Parathyroid adenoma (tissue), 2 donors: ENCODE measurements at regions not wholly inside any gene's neighbourhood (a gene's known extent, or its start where the extent isn't known, plus 50 kb on each side); places are given as distances from the start of the nearest gene placed in this dataset.
"Not testable (repeated sequence)": the region's sequence is repeated elsewhere in the genome, so short reads cannot be mapped to it uniquely, and the experiment has no call there.

ENCODE experiments used
- H2AFZ ChIP-seq: fragments of 300-600 bp; sonication (generic); one replicate; pipeline ENCODE4 v1.7.0; 2017; ENCODE audit warnings: antibody characterized with exemption, mild to moderate bottlenecking
- H3K27ac ChIP-seq: fragments of 300-600 bp; sonication (generic); one replicate; pipeline ENCODE4 v1.7.0; 2017
- H3K27me3 ChIP-seq: fragments of 300-600 bp; sonication (generic); one replicate; pipeline ENCODE4 v1.7.0; 2017; ENCODE audit warnings: low read length; ENCODE audit not compliant: control insufficient read depth, insufficient read depth
- H3K36me3 ChIP-seq: fragments of 300-600 bp; sonication (generic); one replicate; pipeline ENCODE4 v1.7.0; 2017; ENCODE audit warnings: low read length; ENCODE audit not compliant: control insufficient read depth, insufficient read depth
- H3K4me1 ChIP-seq: fragments of 300-600 bp; sonication (generic); one replicate; pipeline ENCODE4 v1.7.0; 2017; ENCODE audit warnings: control low read depth
- H3K4me2 ChIP-seq: fragments of 300-600 bp; sonication (generic); one replicate; pipeline ENCODE4 v1.7.0; 2017; ENCODE audit warnings: low read length
- H3K4me3 ChIP-seq: fragments of 300-600 bp; sonication (generic); one replicate; pipeline ENCODE4 v1.7.0; 2017; ENCODE audit warnings: low read depth, low read length
- H3K79me2 ChIP-seq: fragments of 300-600 bp; sonication (generic); one replicate; pipeline ENCODE4 v1.7.0; 2017; ENCODE audit warnings: control low read depth
- H3K9ac ChIP-seq: fragments of 300-600 bp; sonication (generic); one replicate; pipeline ENCODE4 v1.7.0; 2017; ENCODE audit warnings: mild to moderate bottlenecking
- H3K9me3 ChIP-seq: fragments of 300-600 bp; sonication (generic); one replicate; pipeline ENCODE4 v1.7.0; 2017; ENCODE audit warnings: low read length; ENCODE audit not compliant: control insufficient read depth
- TF ChIP-seq, protein P1 (sequence below): fragments of 300-600 bp; sonication (generic); IDR thresholded peaks from one replicate; pipeline ENCODE4 v1.7.0; 2017; ENCODE audit warnings: antibody characterized with exemption, mild to moderate bottlenecking
- donor health status: primary hyperparathyroidism.

DNA sequence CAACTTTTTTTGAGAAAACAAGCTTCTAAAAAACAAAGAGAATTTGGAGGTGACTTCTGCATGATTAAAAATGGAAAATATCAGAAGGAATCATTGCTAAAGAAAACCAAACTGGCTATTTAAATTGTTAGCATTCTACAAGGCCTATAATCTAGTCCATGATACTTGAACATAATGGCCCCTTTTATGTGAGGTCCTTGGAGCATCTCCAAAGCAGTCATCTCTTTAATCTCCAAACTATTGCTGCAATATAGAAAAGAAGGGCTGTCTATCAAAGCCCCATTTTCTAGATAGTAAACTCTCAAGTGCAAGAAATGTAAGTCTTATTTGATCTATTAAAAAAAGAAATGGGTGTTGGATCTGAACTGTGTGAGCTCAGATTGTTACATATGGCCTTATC lies 615.1 kb downstream of the CENPC start:
- H3K4me1 ChIP-seq: no peaks in the 10 kb centered on the region
- no peaks in the 10 kb centered on the region for H3K79me2 ChIP-seq
- no peaks in the 10 kb centered on the region for H3K27me3 ChIP-seq
- H3K4me2 ChIP-seq: no peak overlapping the region
- no peaks in the 10 kb centered on the region for H3K9me3 ChIP-seq
- H3K9ac ChIP-seq: no peak overlapping the region
- H2AFZ ChIP-seq: no peak overlapping the region
- no peaks in the 10 kb centered on the region for H3K36me3 ChIP-seq
- TF ChIP-seq, protein P1, sequence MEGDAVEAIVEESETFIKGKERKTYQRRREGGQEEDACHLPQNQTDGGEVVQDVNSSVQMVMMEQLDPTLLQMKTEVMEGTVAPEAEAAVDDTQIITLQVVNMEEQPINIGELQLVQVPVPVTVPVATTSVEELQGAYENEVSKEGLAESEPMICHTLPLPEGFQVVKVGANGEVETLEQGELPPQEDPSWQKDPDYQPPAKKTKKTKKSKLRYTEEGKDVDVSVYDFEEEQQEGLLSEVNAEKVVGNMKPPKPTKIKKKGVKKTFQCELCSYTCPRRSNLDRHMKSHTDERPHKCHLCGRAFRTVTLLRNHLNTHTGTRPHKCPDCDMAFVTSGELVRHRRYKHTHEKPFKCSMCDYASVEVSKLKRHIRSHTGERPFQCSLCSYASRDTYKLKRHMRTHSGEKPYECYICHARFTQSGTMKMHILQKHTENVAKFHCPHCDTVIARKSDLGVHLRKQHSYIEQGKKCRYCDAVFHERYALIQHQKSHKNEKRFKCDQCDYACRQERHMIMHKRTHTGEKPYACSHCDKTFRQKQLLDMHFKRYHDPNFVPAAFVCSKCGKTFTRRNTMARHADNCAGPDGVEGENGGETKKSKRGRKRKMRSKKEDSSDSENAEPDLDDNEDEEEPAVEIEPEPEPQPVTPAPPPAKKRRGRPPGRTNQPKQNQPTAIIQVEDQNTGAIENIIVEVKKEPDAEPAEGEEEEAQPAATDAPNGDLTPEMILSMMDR: no peak
- no peak overlapping the region for H3K4me3 ChIP-seq
- H3K27ac ChIP-seq: no peak overlapping the region

DNA sequence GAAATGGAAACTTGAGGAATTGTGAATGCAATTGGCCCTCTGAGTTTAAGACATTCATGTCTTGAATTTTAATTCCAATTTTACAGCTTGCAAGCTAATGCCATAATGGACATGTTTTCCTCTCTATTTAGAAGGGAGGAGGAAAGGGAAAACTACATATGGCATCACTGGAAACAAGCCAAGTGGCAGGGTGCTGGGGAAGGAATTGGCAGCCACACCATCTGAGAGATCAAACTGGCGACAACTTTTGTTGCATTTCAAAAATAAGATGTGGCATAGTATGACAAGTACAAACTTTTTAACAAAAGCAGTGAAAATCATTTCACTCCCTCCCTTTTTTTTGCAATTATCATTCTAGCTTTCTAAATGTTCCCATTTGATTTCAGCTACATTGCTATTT lies 615.6 kb downstream of the CENPC start:
- Histone ChIP-seq H2AFZ (no peak overlapping the region), H3K9ac (no peak overlapping the region)

DNA sequence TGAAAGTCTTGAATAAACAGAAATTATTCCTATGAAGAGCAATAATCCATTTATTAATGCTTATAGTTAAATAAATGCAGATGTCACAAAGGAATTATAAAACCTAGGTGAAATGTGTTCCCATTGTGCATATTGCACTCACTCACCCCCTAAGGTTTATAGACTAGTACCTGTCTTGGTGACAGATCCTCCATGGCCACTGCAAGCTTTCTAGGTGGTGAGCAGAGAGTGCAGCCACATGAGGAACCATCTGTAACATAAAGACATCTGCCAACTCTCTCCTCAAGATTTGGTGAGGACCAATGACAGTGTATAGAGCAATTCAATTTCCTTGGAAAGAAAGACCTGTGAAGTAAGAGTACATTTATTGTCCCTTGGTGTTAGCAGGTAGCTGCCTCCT lies 616.4 kb downstream of the CENPC start:
- H3K79me2 ChIP-seq, H3K4me2 ChIP-seq, H2AFZ ChIP-seq, H3K9me3 ChIP-seq, H3K27me3 ChIP-seq, H3K9ac ChIP-seq, H3K4me1 ChIP-seq, H3K36me3 ChIP-seq, H3K4me3 ChIP-seq, H3K27ac ChIP-seq: not testable (repeated sequence)

More for the DNA sequence above, 615.6 kb downstream of the CENPC start:
- Histone ChIP-seq H3K9me3 (no peaks in the 10 kb centered on the region), H3K27ac (no peak overlapping the region), H3K4me3 (no peak overlapping the region), H3K27me3 (no peaks in the 10 kb centered on the region), H3K4me2 (no peak overlapping the region), H3K36me3 (no peaks in the 10 kb centered on the region), H3K4me1 (no peaks in the 10 kb centered on the region), H3K79me2 (no peaks in the 10 kb centered on the region)
- TF ChIP-seq, protein P1: no peak

DNA sequence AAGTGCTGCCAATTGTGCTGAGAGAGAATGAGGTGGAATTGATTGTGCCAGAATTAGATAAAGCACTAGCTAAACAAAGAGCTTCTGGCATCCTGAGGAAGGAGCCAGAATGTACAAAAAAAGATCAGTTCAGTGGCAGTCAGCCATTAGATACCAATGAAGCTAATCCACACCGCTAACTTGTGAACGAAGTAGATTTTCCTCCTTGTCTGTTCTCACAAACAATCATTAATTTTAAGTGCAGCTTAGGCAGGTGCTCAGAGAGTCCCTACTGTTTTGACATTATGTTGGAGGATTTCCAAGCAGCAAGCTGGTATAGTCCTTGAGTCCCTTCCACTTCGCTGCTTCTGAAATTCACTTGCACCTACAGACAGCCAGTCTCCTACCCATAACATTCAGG lies 617.4 kb downstream of the CENPC start:
- H3K36me3 ChIP-seq: no peaks in the 10 kb centered on the region
- TF ChIP-seq, protein P1: no peak
- no peaks in the 10 kb centered on the region for H3K9me3 ChIP-seq
- H3K27me3 ChIP-seq: no peaks in the 10 kb centered on the region
- H3K4me2 ChIP-seq: peak overlapping the region; percentile 12
- H3K4me3 ChIP-seq: no peak overlapping the region
- H3K79me2 ChIP-seq: no peaks in the 10 kb centered on the region
- no peak overlapping the region for H2AFZ ChIP-seq
- no peak overlapping the region for H3K27ac ChIP-seq
- H3K4me1 ChIP-seq: no peaks in the 10 kb centered on the region
- no peak overlapping the region for H3K9ac ChIP-seq

DNA sequence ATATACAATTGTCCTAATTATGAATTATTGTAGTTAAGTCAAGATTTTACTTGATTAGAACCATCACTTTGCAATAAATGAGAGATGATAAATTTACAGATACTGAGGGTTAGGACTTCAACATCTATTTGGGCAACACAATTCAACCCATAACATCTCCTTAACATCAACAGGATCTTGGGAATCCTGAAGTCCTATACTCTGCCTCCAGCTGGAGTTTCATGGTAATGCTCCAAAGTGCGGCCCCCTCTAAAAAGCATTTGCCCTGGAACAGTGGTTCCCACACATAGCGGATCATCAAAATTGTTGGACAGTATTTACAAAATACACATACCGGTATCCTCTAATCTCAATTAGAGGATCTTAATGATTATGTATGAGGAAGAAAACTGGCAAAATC lies 618.6 kb downstream of the CENPC start:
- Histone ChIP-seq H3K9me3 (no peaks in the 10 kb centered on the region), H3K36me3 (no peaks in the 10 kb centered on the region), H3K4me3 (no peak overlapping the region), H3K9ac (no peak overlapping the region), H3K27me3 (no peaks in the 10 kb centered on the region), H3K4me2 (no peak overlapping the region), H3K79me2 (no peaks in the 10 kb centered on the region), H3K27ac (no peak overlapping the region), H2AFZ (no peak overlapping the region), H3K4me1 (no peaks in the 10 kb centered on the region)
- TF ChIP-seq, protein P1: no peak
